SK-N-SH (cell line): ENCODE measurements at regions not wholly inside any gene's neighbourhood (a gene's known extent, or its start where the extent isn't known, plus 50 kb on each side); places are given as distances from the start of the nearest gene placed in this dataset.
A peak's percentile ranks its signal among the peaks of the same experiment; 100 is the strongest.

Source experiments
- CTCF ChIA-PET: fragments of 300-600, 350-600 bp; formaldehyde crosslinking; extraction: SDS; loops from one replicate; lab custom pipeline; 2021; lab: Yijun Ruan, JAX
- POLR2A ChIA-PET: fragments of 350-600 bp; sonication (Branson Sonifier 250); formaldehyde crosslinking; extraction: SDS; loops from one replicate; lab custom pipeline; 2020; ENCODE audit warnings: antibody characterized with exemption, inconsistent platforms; lab: Yijun Ruan, JAX
- DNase-seq: peaks from one replicate; pipeline ENCODE4 v3.0.0; 2012
- H2AFZ ChIP-seq: fragments of 200-600 bp; sonication (generic); 2 replicates; pipeline ENCODE4 v1.8.1; 2016; ENCODE audit warnings: antibody characterized with exemption, mild to moderate bottlenecking, low read depth
- H3F3A ChIP-seq: fragments of 200-600 bp; sonication (generic); replicated peaks from 2 replicates; pipeline ENCODE3; 2016; ENCODE audit warnings: antibody characterized with exemption, mild to moderate bottlenecking; ENCODE audit not compliant: insufficient read depth
- H3K27ac ChIP-seq, 2 experiments: fragments of 200-500 bp in 1 of 2; fragments of 200-600 bp in 1 of 2; sonication (Bioruptor generic) in 1 of 2; sonication (generic), shearing (Covaris generic) in 1 of 2; 2 replicates each; pipeline versions ENCODE4 v1.5.1 to v1.6.1; 2014 to 2016; ENCODE audit warnings: low read depth in 2 of 2, inconsistent platforms in 1 of 2, low read length in 1 of 2, mild to moderate bottlenecking in 1 of 2, mixed read lengths in 1 of 2
- H3K27me3 ChIP-seq: fragments of 200-600 bp; sonication (generic), shearing (Covaris generic); 2 replicates; pipeline ENCODE4 v1.6.1; 2016; ENCODE audit warnings: mixed run types; ENCODE audit not compliant: insufficient read depth
- H3K36me3 ChIP-seq, 2 experiments: fragments of 200-500 bp in 1 of 2; fragments of 200-600 bp in 1 of 2; sonication (Bioruptor generic) in 1 of 2; sonication (generic) in 1 of 2; replicated peaks in 1 of 2; 2 replicates each; pipeline versions ENCODE3 to v1.5.1; 2014 to 2016; ENCODE audit warnings: low read length in 1 of 2, mild to moderate bottlenecking in 1 of 2; ENCODE audit not compliant: insufficient read depth in 2 of 2, control insufficient read depth in 1 of 2
- H3K4me1 ChIP-seq, 2 experiments: fragments of 200-500 bp in 1 of 2; fragments of 200-600 bp in 1 of 2; sonication (Bioruptor generic) in 1 of 2; sonication (generic), shearing (Covaris generic) in 1 of 2; 2 replicates each; pipeline versions ENCODE4 v1.5.1 to v1.6.1; 2014 to 2016; ENCODE audit warnings: low read depth in 1 of 2, low read length in 1 of 2, mixed run types in 1 of 2; ENCODE audit not compliant: insufficient read depth in 2 of 2, control insufficient read depth in 1 of 2
- H3K4me2 ChIP-seq: fragments of 200-600 bp; sonication (generic), shearing (Covaris generic); 2 replicates; pipeline ENCODE4 v1.6.1; 2017; ENCODE audit warnings: mixed run types
- H3K4me3 ChIP-seq, 2 experiments: fragments of 200-500 bp in 1 of 2; fragments of 200-600 bp in 1 of 2; sonication (Bioruptor generic) in 1 of 2; sonication (generic), shearing (Covaris generic) in 1 of 2; 2 replicates each; pipeline versions ENCODE4 v1.5.1 to v1.8.1; 2014 to 2016; ENCODE audit warnings: low read depth in 2 of 2, inconsistent platforms in 1 of 2, low read length in 1 of 2, mild to moderate bottlenecking in 1 of 2, mixed read lengths in 1 of 2, moderate library complexity in 1 of 2
- H3K79me2 ChIP-seq: fragments of 200-600 bp; sonication (generic); 2 replicates; pipeline ENCODE4 v1.8.1; 2017; ENCODE audit warnings: mild to moderate bottlenecking; ENCODE audit not compliant: insufficient read depth
- H3K9ac ChIP-seq: fragments of 200-600 bp; sonication (generic); 2 replicates; pipeline ENCODE4 v1.6.1; 2017; ENCODE audit warnings: mixed run types
- H3K9me2 ChIP-seq: fragments of 200-600 bp; sonication (generic); 2 replicates; pipeline ENCODE4 v1.6.1; 2017; ENCODE audit warnings: mixed run types
- H3K9me3 ChIP-seq: fragments of 200-600 bp; sonication (generic); 2 replicates; pipeline ENCODE4 v1.6.1; 2017; ENCODE audit warnings: mixed run types, mild to moderate bottlenecking, moderate library complexity
- H4K20me1 ChIP-seq: fragments of 200-600 bp; sonication (generic); 2 replicates; pipeline ENCODE4 v1.6.1; 2017; ENCODE audit warnings: mild to moderate bottlenecking, mixed run types; ENCODE audit not compliant: insufficient read depth
- CHD2 ChIP-seq: fragments of 150-350 bp; IDR thresholded peaks from 2 replicates; pipeline ENCODE4 v1.6.1; 2018; ENCODE audit warnings: low read length; ENCODE audit not compliant: partially characterized antibody
- CTCF ChIP-seq: fragments of 200-600 bp; sonication (generic); IDR thresholded peaks from 2 replicates; pipeline ENCODE4 v1.6.1; 2017; ENCODE audit warnings: antibody characterized with exemption, mild to moderate bottlenecking, moderate library complexity
- ELF1 ChIP-seq: IDR thresholded peaks from 2 replicates; pipeline ENCODE4 v1.4.0; 2012
- EZH2phosphoT487 ChIP-seq: fragments of 200-600 bp; sonication (generic); IDR thresholded peaks from 2 replicates; pipeline ENCODE4 v1.6.1; 2017; ENCODE audit warnings: low read depth, mixed run types, mild to moderate bottlenecking, antibody characterized with exemption, moderate library complexity, borderline replicate concordance
- FOXM1 ChIP-seq: IDR thresholded peaks from 2 replicates; pipeline ENCODE4 v1.4.0; 2012; ENCODE audit warnings: low read depth, mild to moderate bottlenecking
- GABPA ChIP-seq: IDR thresholded peaks from 2 replicates; pipeline ENCODE4 v1.4.0; 2012; ENCODE audit warnings: low read depth, mild to moderate bottlenecking
- IRF3 ChIP-seq: fragments of 150-350 bp; IDR thresholded peaks from 2 replicates; pipeline ENCODE4 v1.6.1; 2016; ENCODE audit warnings: mild to moderate bottlenecking, low read depth, low read length
- JUND ChIP-seq: IDR thresholded peaks from 2 replicates; pipeline ENCODE4 v1.4.0; 2012
- MEF2A ChIP-seq: IDR thresholded peaks from 2 replicates; pipeline ENCODE4 v1.4.0; 2012; ENCODE audit warnings: low read depth, borderline replicate concordance
- MXI1 ChIP-seq: IDR thresholded peaks from 2 replicates; pipeline ENCODE4 v1.6.1; 2012; ENCODE audit warnings: mild to moderate bottlenecking, low read depth, low read length, improper control_type of control experiment
- NFIC ChIP-seq: IDR thresholded peaks from 2 replicates; pipeline ENCODE4 v1.4.0; 2012; ENCODE audit warnings: borderline replicate concordance
- NRF1 ChIP-seq: IDR thresholded peaks from 2 replicates; pipeline ENCODE4 v1.6.1; 2012; ENCODE audit warnings: low read depth, mild to moderate bottlenecking, low read length
- POLR2AphosphoS5 ChIP-seq: IDR thresholded peaks from 2 replicates; pipeline ENCODE4 v1.6.1; 2012; ENCODE audit warnings: low read depth, low read length
- RAD21 ChIP-seq: IDR thresholded peaks from 2 replicates; pipeline ENCODE4 v1.6.1; 2012; ENCODE audit warnings: mild to moderate bottlenecking, low read length
- REST ChIP-seq: IDR thresholded peaks from 2 replicates; pipeline ENCODE4 v1.6.1; 2012; ENCODE audit warnings: mild to moderate bottlenecking, low read depth, low read length, moderate library complexity
- RXRA ChIP-seq: IDR thresholded peaks from 2 replicates; pipeline ENCODE4 v1.4.0; 2012; ENCODE audit warnings: low read depth, mild to moderate bottlenecking, borderline replicate concordance
- SIN3A ChIP-seq: IDR thresholded peaks from 2 replicates; pipeline ENCODE4 v1.6.1; 2012; ENCODE audit warnings: low read depth, mild to moderate bottlenecking, low read length, moderate library complexity, borderline replicate concordance
- SMC3 ChIP-seq: IDR thresholded peaks from 2 replicates; pipeline ENCODE4 v1.6.1; 2012; ENCODE audit warnings: low read depth, low read length, improper control_type of control experiment
- USF1 ChIP-seq: IDR thresholded peaks from 2 replicates; pipeline ENCODE4 v1.4.0; 2012; ENCODE audit warnings: low read depth, borderline replicate concordance
- USF2 ChIP-seq: fragments of 150-350 bp; IDR thresholded peaks from 2 replicates; pipeline ENCODE4 v1.6.1; 2017; ENCODE audit warnings: antibody characterized with exemption, low read length, low read depth, borderline replicate concordance
- WGBS: methylation state at CpG from one replicate; pipeline ENCODE4 v1.1.6; 2017; ENCODE audit warnings: low lambda C conversion rate; 5-methylcytosine and 5-hydroxymethylcytosine counted together

- no peak for TF ChIP-seq IRF3
- no peak for TF ChIP-seq REST
- TF ChIP-seq SMC3, result no peak
- TF ChIP-seq FOXM1, result no peak; the same call in 1 of the 2 replicates
- TF ChIP-seq, all 33 proteins: peak for 11
These were observed 134.9 kb upstream of the VEGFC start (continued) for GRCh38 chr4:176927664-176928063.

- ChIA-PET CTCF (no interaction called here), POLR2A (no interaction called here)
- Histone ChIP-seq H3K9ac (peak overlapping the region; percentile 58; the same call in 1 of the 2 replicates), H3K4me1 (no peaks in the 10 kb centered on the region; a peak in 2 of 4 replicates), H3F3A (peaks cover 28% of the 10 kb centered on the region), H3K79me2 (no peaks in the 10 kb centered on the region), H4K20me1 (no peaks in the 10 kb centered on the region), H3K27me3 (no peaks in the 10 kb centered on the region), H3K9me2 (no peaks in the 10 kb centered on the region), H3K4me3 (peak overlapping the region in 1 of 2 experiments; percentile 28; a peak in 2 of 4 replicates), H3K9me3 (no peaks in the 10 kb centered on the region), H3K4me2 (peak overlapping the region; percentile 43; the same call in 1 of the 2 replicates), H3K36me3 (no peaks in the 10 kb centered on the region), H3K27ac (peak overlapping the region; percentile 78 to 91), H2AFZ (no peak overlapping the region)
- WGBS, result 7% methylated on average over 4 of the region's 4 CpGs
- no peak for DNase-seq
- no peak for TF ChIP-seq EZH2phosphoT487
- TF ChIP-seq ELF1, result no peak
- peak; percentile 87 for TF ChIP-seq NFIC
- TF ChIP-seq RXRA, result peak; percentile 65; the same call in 1 of the 2 replicates
- no peak for TF ChIP-seq MEF2A
- TF ChIP-seq USF1, result no peak
- no peak; the same call in 1 of the 2 replicates for TF ChIP-seq SIN3A
- TF ChIP-seq GABPA, result no peak
- no peak for TF ChIP-seq NRF1
- TF ChIP-seq CTCF, result no peak
- TF ChIP-seq JUND, result peak; percentile 49
- no peak for TF ChIP-seq RAD21
- TF ChIP-seq MXI1, result no peak
- TF ChIP-seq CHD2, result no peak
- TF ChIP-seq REST, result no peak
- TF ChIP-seq USF2, result no peak
- peak; percentile 20; the same call in 1 of the 2 replicates for TF ChIP-seq POLR2AphosphoS5
These were observed 146.7 kb upstream of the VEGFC start for GRCh38 chr4:176939445-176939844.
